HUDEP-2 (cell line): ENCODE measurements at regions not wholly inside any gene's neighbourhood (a gene's known extent, or its start where the extent isn't known, plus 50 kb on each side); places are given as distances from the start of the nearest gene placed in this dataset.
"Not testable (repeated sequence)": the region's sequence is repeated elsewhere in the genome, so short reads cannot be mapped to it uniquely, and the experiment has no call there.

ENCODE experiments used
- DNase-seq, 76 experiments: peaks; one replicate each; lab custom pipeline; 2025; ENCODE audit not compliant: unreplicated experiment in 76 of 76; lab: John Stamatoyannopoulos, UW

GRCh38 chr7:114085592-114086501, 167.0 kb upstream of the PPP1R3A start:
- peak in 10 of 76 experiments; percentile 3 to 25 (median 12) for DNase-seq

- DNase-seq = peak in 2 of 76 experiments; percentile 11 to 20
Measured at GRCh38 chr7:114085313-114085591, 166.4 kb upstream of the PPP1R3A start.

GRCh38 chr7:114084472-114085312, 165.9 kb upstream of the PPP1R3A start:
- peak in 1 of 76 experiments; percentile 10 for DNase-seq

- DNase-seq = no peak
Measured at GRCh38 chr7:114084002-114084471, 165.2 kb upstream of the PPP1R3A start.

GRCh38 chr7:114083166-114084001, 164.6 kb upstream of the PPP1R3A start:
- DNase-seq = peak in 1 of 76 experiments; percentile 3

- no peak for DNase-seq
Measured at GRCh38 chr7:114082642-114083165, 163.9 kb upstream of the PPP1R3A start.

- peak in 19 of 76 experiments; percentile 0 to 35 (median 14) for DNase-seq
Measured at GRCh38 chr7:114081606-114082425, 163.0 kb upstream of the PPP1R3A start.

GRCh38 chr7:114077158-114077524, 158.3 kb upstream of the PPP1R3A start:
- DNase-seq = not testable (repeated sequence)

- DNase-seq = not testable (repeated sequence)
Measured at GRCh38 chr7:114076392-114077157, 157.8 kb upstream of the PPP1R3A start.

GRCh38 chr7:114073701-114074100, 154.9 kb upstream of the PPP1R3A start:
- no peak for DNase-seq

- DNase-seq = no peak
Measured at GRCh38 chr7:114070246-114070645, 151.4 kb upstream of the PPP1R3A start.

GRCh38 chr7:114062810-114063209, 144.0 kb upstream of the PPP1R3A start:
- DNase-seq = no peak

- no peak for DNase-seq
Measured at GRCh38 chr7:114051871-114052331, 133.1 kb upstream of the PPP1R3A start.

GRCh38 chr7:114050571-114050970, 131.8 kb upstream of the PPP1R3A start:
- no peak for DNase-seq

GRCh38 chr7:114048386-114049235, 129.8 kb upstream of the PPP1R3A start:
- peak in 2 of 76 experiments; percentile 7 for DNase-seq

- DNase-seq = no peak
Measured at GRCh38 chr7:114047889-114048288, 129.1 kb upstream of the PPP1R3A start.

- no peak for DNase-seq
Measured at GRCh38 chr7:114033475-114033874, 114.7 kb upstream of the PPP1R3A start.
